GM12892 (cell line): ENCODE measurements at regions not wholly inside any gene's neighbourhood (a gene's known extent, or its start where the extent isn't known, plus 50 kb on each side); places are given as distances from the start of the nearest gene placed in this dataset.

Experiments used
- POLR2A ChIP-seq: IDR thresholded peaks from 2 replicates; pipeline ENCODE4 v1.6.1; 2011; ENCODE audit warnings: low read depth, low read length, control low read depth
- POLR2AphosphoS5 ChIP-seq: IDR thresholded peaks from 2 replicates; pipeline ENCODE4 v1.6.1; 2011; ENCODE audit warnings: low read depth, low read length, control low read depth
- TAF1 ChIP-seq: IDR thresholded peaks from 2 replicates; pipeline ENCODE4 v1.6.1; 2011; ENCODE audit warnings: low read depth, mild to moderate bottlenecking, control low read depth, low read length, borderline replicate concordance

DNA sequence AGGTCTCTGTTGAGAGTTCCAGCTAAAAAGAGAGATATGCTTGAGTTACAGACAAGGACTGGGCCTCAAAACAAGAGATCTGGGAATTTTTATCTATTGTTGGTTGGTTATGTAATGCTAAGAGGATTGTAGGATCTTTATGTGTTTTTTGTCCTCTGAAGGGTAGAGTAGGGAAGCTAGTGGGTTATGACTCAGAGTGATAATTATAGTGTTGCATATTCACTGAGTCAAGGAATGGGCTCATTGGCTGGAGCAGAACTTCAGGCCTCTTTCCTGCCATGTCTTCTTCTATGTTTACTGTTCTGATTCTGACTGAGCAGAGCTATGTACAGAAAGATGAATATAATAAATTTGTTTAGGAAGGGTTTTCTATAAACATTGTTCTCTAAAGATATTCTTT is 66.1 kb upstream of the NOX3 start:
- TF ChIP-seq POLR2AphosphoS5 (no peak), POLR2A (no peak), TAF1 (no peak)
